Right lobe of liver (tissue), 6 donors: ENCODE measurements at regions not wholly inside any gene's neighbourhood (a gene's known extent, or its start where the extent isn't known, plus 50 kb on each side); places are given as distances from the start of the nearest gene placed in this dataset.
"Not testable (repeated sequence)": the region's sequence is repeated elsewhere in the genome, so short reads cannot be mapped to it uniquely, and the experiment has no call there.

Experiments used
- ATAC-seq, 4 donors: fragments of 200-7000 bp; cut with Tn5 transposase; one replicate each; pipeline ENCODE4 v1.9.1; 2020; ENCODE audit warnings: mild to moderate bottlenecking in 4 of 4, moderate library complexity in 4 of 4
- DNase-seq, 3 donors: peaks; one replicate each; pipeline ENCODE4 v3.0.0-alpha.2; 2020
- H3K27ac ChIP-seq, 3 donors: fragments of 200-600 bp; one replicate each; pipeline ENCODE4 v1.8.0; 2022
- H3K27me3 ChIP-seq, 2 donors: fragments of 200-600 bp; one replicate each; pipeline ENCODE4 v1.8.0; 2022
- H3K36me3 ChIP-seq, 4 donors: fragments of 200-600 bp; sonication (generic) in 1 of 4; one replicate each; pipeline versions ENCODE4 v1.5.1 to v1.8.0; 2017 to 2022; ENCODE audit warnings: control low read depth in 1 of 4
- H3K4me1 ChIP-seq, 4 donors: fragments of 200-600 bp; sonication (generic) in 1 of 4; one replicate each; pipeline versions ENCODE4 v1.5.1 to v1.8.0; 2017 to 2022; ENCODE audit warnings: control low read depth in 1 of 4
- H3K4me3 ChIP-seq, 3 donors: fragments of 200-600 bp; one replicate each; pipeline ENCODE4 v1.8.0; 2022
- H3K9me3 ChIP-seq, 4 donors: fragments of 200-600 bp; sonication (generic) in 1 of 4; one replicate each; pipeline versions ENCODE4 v1.5.1 to v1.8.0; 2017 to 2022; ENCODE audit warnings: control low read depth in 1 of 4
- POLR2A ChIP-seq: fragments of 450-650 bp; IDR thresholded peaks from one replicate; pipeline ENCODE4 v1.6.1; 2017; ENCODE audit warnings: antibody characterized with exemption, mild to moderate bottlenecking
- WGBS: methylation state at CpG from one replicate; pipeline ENCODE4 v1.1.6; 2018; ENCODE audit warnings: low coverage, low lambda C conversion rate; ENCODE audit not compliant: insufficient coverage; ENCODE audit errors: missing lambda C conversion rate; 5-methylcytosine and 5-hydroxymethylcytosine counted together
- intact Hi-C, 2 donors: fragments of 100-400 bp; cut with DNase I; formaldehyde crosslinking; loops; one replicate each; pipeline versions ENCODE4 v1.11.2 to v1.14.1; 2022
- TF ChIP-seq, protein P1 (sequence below), 4 donors: fragments of 200-600 bp in 3 of 4; fragments of 450-650 bp in 1 of 4; IDR thresholded peaks; one replicate each; pipeline versions ENCODE4 v1.5.1 to v1.8.0; 2016 to 2022; ENCODE audit warnings: antibody characterized with exemption in 4 of 4, mild to moderate bottlenecking in 2 of 4
- donor health status: DM: no; HTN: yes; CAD: no.
- donor health status: DM: no; HTN: no; CAD: no.
- donor health status: DM: no; HTN: no; CAD: no.
- donor health status: DM: no; HTN: yes; CAD: no.
- donor health status: DM: no; HTN: yes; CAD: no.

DNA sequence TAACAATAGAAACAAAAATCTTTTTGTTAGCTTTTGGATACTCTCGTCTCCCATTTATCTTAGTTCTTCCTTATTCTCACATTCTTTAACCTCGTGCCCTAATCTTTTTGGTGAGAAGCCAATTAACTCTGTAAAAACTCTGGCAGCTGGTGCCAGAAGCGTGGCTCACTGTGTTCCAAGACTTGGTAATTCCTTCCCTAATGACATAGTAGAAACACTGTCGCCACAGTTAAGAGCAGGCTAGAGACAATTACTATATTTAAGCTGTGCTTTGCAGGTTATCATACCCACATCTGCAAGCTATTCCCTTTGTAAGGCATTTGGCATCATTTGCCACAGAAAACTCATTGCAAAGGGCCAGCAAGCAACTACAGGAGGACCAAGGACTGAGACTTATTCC is 160.9 kb upstream of the PIK3R1 start:
- Histone ChIP-seq H3K4me1 (peaks cover 0 to 2% (median under 1%) of the 10 kb centered on the region in 4 donors), H3K4me3 (no peak overlapping the region), H3K27me3 (no peaks in the 10 kb centered on the region), H3K36me3 (no peaks in the 10 kb centered on the region), H3K9me3 (no peaks in the 10 kb centered on the region), H3K27ac (no peak overlapping the region)
- intact Hi-C loops, result no loop called here
- WGBS, result 51% methylated on average over 4 of the region's 4 CpGs
- TF ChIP-seq, protein P1, sequence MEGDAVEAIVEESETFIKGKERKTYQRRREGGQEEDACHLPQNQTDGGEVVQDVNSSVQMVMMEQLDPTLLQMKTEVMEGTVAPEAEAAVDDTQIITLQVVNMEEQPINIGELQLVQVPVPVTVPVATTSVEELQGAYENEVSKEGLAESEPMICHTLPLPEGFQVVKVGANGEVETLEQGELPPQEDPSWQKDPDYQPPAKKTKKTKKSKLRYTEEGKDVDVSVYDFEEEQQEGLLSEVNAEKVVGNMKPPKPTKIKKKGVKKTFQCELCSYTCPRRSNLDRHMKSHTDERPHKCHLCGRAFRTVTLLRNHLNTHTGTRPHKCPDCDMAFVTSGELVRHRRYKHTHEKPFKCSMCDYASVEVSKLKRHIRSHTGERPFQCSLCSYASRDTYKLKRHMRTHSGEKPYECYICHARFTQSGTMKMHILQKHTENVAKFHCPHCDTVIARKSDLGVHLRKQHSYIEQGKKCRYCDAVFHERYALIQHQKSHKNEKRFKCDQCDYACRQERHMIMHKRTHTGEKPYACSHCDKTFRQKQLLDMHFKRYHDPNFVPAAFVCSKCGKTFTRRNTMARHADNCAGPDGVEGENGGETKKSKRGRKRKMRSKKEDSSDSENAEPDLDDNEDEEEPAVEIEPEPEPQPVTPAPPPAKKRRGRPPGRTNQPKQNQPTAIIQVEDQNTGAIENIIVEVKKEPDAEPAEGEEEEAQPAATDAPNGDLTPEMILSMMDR (IDR thresholded peaks at IDR 0.05), result no peak
- no peak for TF ChIP-seq POLR2A
- DNase-seq (no peak), ATAC-seq (no peak)

DNA sequence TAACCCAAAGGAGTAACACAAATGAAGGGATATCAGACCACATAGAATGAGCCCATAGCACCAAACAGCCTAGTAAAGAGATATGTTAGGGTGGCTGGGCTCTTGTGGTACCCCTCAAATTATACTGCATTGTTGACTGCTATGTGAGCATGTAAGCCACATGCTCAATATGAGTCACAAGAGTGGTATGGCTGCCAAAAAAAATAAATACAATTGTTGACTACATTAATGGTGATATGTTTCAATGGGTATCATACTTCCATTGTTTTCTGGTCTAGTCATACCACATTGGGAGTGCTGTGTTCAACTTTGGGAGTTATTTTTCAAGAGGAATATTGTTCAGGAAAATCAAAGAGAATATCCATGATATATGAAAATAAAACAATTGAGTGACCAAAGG is 162.4 kb upstream of the PIK3R1 start:
- intact Hi-C loops, result no loop called here

DNA sequence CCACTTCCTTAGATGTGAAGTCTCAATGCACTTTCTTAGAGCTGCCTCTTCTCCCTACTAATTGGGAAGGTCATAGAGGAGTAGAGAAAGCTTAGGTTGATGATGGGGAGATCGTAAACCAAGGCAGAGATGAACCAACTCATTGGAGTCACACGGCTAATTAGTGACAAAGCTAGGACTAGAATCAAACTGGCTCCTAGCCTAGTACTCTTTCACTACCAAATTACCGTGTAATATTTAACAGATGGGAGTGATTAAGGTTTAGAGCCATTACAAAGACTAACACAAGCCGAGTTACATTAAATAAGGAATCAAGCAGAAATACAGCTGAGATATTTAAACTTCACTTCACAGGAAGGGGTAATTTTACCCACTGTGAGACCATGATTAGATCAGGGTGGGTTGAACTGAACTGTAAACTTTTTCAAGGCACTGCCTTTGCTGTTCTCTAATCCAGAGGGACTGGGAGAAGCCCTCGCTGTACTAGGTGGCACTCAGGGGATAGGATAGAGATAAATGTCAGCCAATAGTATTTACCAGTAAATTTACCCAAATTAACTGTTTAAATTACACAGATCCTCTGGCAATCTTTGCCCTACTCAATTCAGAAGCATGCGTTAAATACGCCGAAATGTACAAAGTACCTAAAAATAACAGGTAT is 166.4 kb upstream of the PIK3R1 start:
- Histone ChIP-seq H3K9me3 (no peaks in the 10 kb centered on the region), H3K4me1 (peaks cover 0 to 8% (median 2%) of the 10 kb centered on the region in 4 donors), H3K36me3 (no peaks in the 10 kb centered on the region), H3K27ac (no peak overlapping the region), H3K27me3 (no peaks in the 10 kb centered on the region), H3K4me3 (no peak overlapping the region)
- TF ChIP-seq POLR2A, result no peak
- TF ChIP-seq, protein P1 (IDR thresholded peaks at IDR 0.05), result no peak
- intact Hi-C loops, result no loop called here
- 60% methylated on average over 8 of the region's 8 CpGs for WGBS
- ATAC-seq, result peak; percentile 36 to 69 (median 58)
- DNase-seq, result no peak

More for the DNA sequence above, 162.4 kb upstream of the PIK3R1 start:
- no peaks in the 10 kb centered on the region for H3K36me3 ChIP-seq
- H3K27ac ChIP-seq, result no peak overlapping the region
- no peak overlapping the region for H3K4me3 ChIP-seq
- no peak for TF ChIP-seq POLR2A
- TF ChIP-seq, protein P1 (IDR thresholded peaks at IDR 0.05), result no peak
- H3K9me3 ChIP-seq, result no peaks in the 10 kb centered on the region
- no peaks in the 10 kb centered on the region for H3K27me3 ChIP-seq
- DNase-seq (no peak), ATAC-seq (no peak)
- H3K4me1 ChIP-seq, result peaks cover 0 to 8% (median 2%) of the 10 kb centered on the region in 4 donors

DNA sequence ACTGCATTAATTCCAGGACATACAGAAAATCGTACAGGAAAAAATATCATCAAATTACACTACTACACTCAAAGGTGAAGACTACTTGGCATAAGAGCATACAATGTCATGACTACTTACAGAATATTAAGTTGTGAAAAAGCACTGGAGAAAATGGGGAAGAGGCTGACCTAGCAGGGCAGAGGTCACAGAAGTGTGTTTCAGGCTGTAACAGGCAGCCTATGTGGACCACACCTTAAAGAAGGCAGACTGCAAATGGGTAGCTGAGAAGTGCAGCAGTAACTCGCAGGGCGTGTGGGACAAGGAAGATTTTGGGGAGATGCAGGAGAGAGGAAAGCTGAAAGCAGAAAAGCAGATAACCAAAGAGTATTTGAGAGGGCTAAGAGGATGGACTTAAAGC is 167.0 kb upstream of the PIK3R1 start:
- 94% methylated on average over 3 of the region's 3 CpGs for WGBS
- Histone ChIP-seq H3K9me3 (no peaks in the 10 kb centered on the region), H3K4me3 (no peak overlapping the region), H3K4me1 (peaks cover 0 to 8% (median 2%) of the 10 kb centered on the region in 4 donors), H3K27me3 (no peaks in the 10 kb centered on the region), H3K36me3 (no peaks in the 10 kb centered on the region), H3K27ac (no peak overlapping the region)
- intact Hi-C loops, result no loop called here
- no peak for DNase-seq
- peak in 1 of 4 donors; percentile 29 for ATAC-seq
- no peak for TF ChIP-seq POLR2A
- TF ChIP-seq, protein P1 (IDR thresholded peaks at IDR 0.05), result no peak

DNA sequence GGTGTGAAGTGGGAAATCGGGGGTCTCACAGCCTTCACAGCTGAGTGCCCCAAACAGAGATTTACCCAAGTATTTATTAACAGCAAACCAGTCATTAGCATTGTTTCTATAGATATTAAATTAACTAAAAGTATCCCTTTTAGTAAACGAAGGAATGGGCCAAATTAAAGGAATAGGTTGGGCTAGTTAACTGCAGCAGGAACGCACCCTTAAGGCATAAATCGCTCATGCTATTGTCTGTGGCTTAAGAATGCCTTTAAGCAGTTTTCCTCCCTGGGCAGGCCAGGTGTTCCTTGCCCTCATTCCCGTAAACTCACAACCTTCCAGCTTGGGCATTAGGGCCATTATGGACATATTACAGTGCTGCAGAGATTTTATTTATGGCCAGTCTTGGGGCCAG is 167.5 kb upstream of the PIK3R1 start:
- WGBS, result 87% methylated on average over 5 of the region's 5 CpGs
- not testable (repeated sequence) for ATAC-seq

More for the DNA sequence above, 167.5 kb upstream of the PIK3R1 start:
- H3K27ac ChIP-seq, H3K36me3 ChIP-seq, H3K4me1 ChIP-seq, H3K4me3 ChIP-seq, intact Hi-C loops, H3K27me3 ChIP-seq, DNase-seq, H3K9me3 ChIP-seq: not testable (repeated sequence)
